Psoas muscle (tissue), 7 donors: ENCODE measurements at regions not wholly inside any gene's neighbourhood (a gene's known extent, or its start where the extent isn't known, plus 50 kb on each side); places are given as distances from the start of the nearest gene placed in this dataset.

Experiments
- ATAC-seq, 4 donors: fragments of 200-7000 bp; cut with Tn5 transposase; one replicate each; pipeline ENCODE4 v1.9.1; 2020; ENCODE audit warnings: moderate library complexity in 3 of 4, mild to moderate bottlenecking in 2 of 4
- DNase-seq, 2 donors: peaks; one replicate each; pipeline ENCODE4 v3.0.0-alpha.2; 2020
- H3K27ac ChIP-seq: fragments of 200-600 bp; one replicate; pipeline ENCODE4 v1.8.0; 2022
- H3K27me3 ChIP-seq, 3 donors: fragments of 200-600 bp in 1 of 3; one replicate each; pipeline versions ENCODE4 v1.6.1 to v1.8.0; 2013 to 2022; ENCODE audit warnings: low read length in 2 of 3, mild to moderate bottlenecking in 2 of 3, moderate library complexity in 1 of 3; ENCODE audit not compliant: insufficient read depth in 3 of 3
- H3K36me3 ChIP-seq, 2 donors: fragments of 200-600 bp in 1 of 2; one replicate each; pipeline versions ENCODE4 v1.6.1 to v1.8.0; 2013 to 2022; ENCODE audit warnings: low read depth in 1 of 2, mild to moderate bottlenecking in 1 of 2, moderate library complexity in 1 of 2; ENCODE audit not compliant: insufficient read depth in 1 of 2
- H3K4me1 ChIP-seq: fragments of 200-600 bp; one replicate; pipeline ENCODE4 v1.8.0; 2022
- H3K4me3 ChIP-seq: fragments of 200-600 bp; one replicate; pipeline ENCODE4 v1.8.0; 2022; ENCODE audit warnings: mild to moderate bottlenecking
- H3K9me3 ChIP-seq: fragments of 200-600 bp; one replicate; pipeline ENCODE4 v1.8.0; 2022
- CTCF ChIP-seq: fragments of 200-600 bp; IDR thresholded peaks from one replicate; pipeline ENCODE4 v1.8.0; 2022; ENCODE audit warnings: antibody characterized with exemption
- WGBS, 3 donors: extraction: QIAGEN DNeasy Blood & Tissue Kit; methylation state at CpG; one replicate each; pipeline versions ENCODE4 v1.1.6 to v1.1.7; 2013; 5-methylcytosine and 5-hydroxymethylcytosine counted together
- intact Hi-C, 2 donors: fragments of 100-400 bp; cut with DNase I; formaldehyde crosslinking; loops; one replicate each; pipeline versions ENCODE4 v1.11.0 to v1.14.2; 2022
- donor health status: healthy with polysubstance abuse.
- donor health status: DM: no; HTN: no; CAD: no; lungs with moderate emphysema.
- donor health status: Bipolar disorder and iron deficiency.
- donor health status: healthy.
- donor health status: DM: yes; HTN: yes; CAD: no.
- donor health status: DM: no; HTN: no; CAD: no.
- donor health status: DM: yes; HTN: yes; CAD: no.

GRCh38 chr10:47053081-47053798 lies 142.0 kb downstream of the PTPN20 start:
- Histone ChIP-seq H3K27me3 (no peaks in the 10 kb centered on the region), H3K9me3 (no peaks in the 10 kb centered on the region), H3K4me1 (peaks cover under 1% of the 10 kb centered on the region), H3K4me3 (no peak overlapping the region), H3K36me3 (no peaks in the 10 kb centered on the region), H3K27ac (no peak overlapping the region)
- 50 to 63% (median 61%) methylated on average over 7 of the region's 7 CpGs for WGBS, 3 donors
- intact Hi-C loops: no loop called here
- no peak for TF ChIP-seq CTCF
- no peak for DNase-seq
- ATAC-seq: peak in 2 of 4 donors; percentile 34 to 55

- Histone ChIP-seq H3K4me3 (no peak overlapping the region), H3K4me1 (peaks cover 5% of the 10 kb centered on the region), H3K9me3 (no peaks in the 10 kb centered on the region), H3K27me3 (no peaks in the 10 kb centered on the region), H3K27ac (no peak overlapping the region), H3K36me3 (no peaks in the 10 kb centered on the region)
- intact Hi-C loops: no loop called here
- TF ChIP-seq CTCF: no peak
- no peak for DNase-seq
- no peak for ATAC-seq
- 75 to 84% (median 79%) methylated on average over 2 of the region's 2 CpGs for WGBS, 3 donors
Measured at GRCh38 chr10:47054974-47055373, 143.7 kb downstream of the PTPN20 start.

- intact Hi-C loops: no loop called here
- Histone ChIP-seq H3K4me1 (peaks cover 5% of the 10 kb centered on the region), H3K27ac (no peak overlapping the region), H3K27me3 (no peaks in the 10 kb centered on the region), H3K36me3 (no peaks in the 10 kb centered on the region), H3K9me3 (no peaks in the 10 kb centered on the region), H3K4me3 (no peak overlapping the region)
- WGBS, 3 donors: 77 to 78% (median 77%) methylated on average over 10 of the region's 10 CpGs
- DNase-seq (no peak), ATAC-seq (no peak)
- TF ChIP-seq CTCF: no peak
Measured at GRCh38 chr10:47055386-47056246, 144.4 kb downstream of the PTPN20 start.

- ATAC-seq: no peak
- 89 to 100% (median 96%) methylated on average over 1 of the region's 1 CpG for WGBS, 3 donors
Measured at GRCh38 chr10:47056247-47056510, 145.0 kb downstream of the PTPN20 start.

More at GRCh38 chr10:47056247-47056510, 145.0 kb downstream of the PTPN20 start:
- TF ChIP-seq CTCF: no peak
- intact Hi-C loops: no loop called here
- H3K4me1 ChIP-seq: peaks cover 5% of the 10 kb centered on the region
- no peaks in the 10 kb centered on the region for H3K36me3 ChIP-seq
- no peak for DNase-seq
- H3K27ac ChIP-seq: no peak overlapping the region
- no peak overlapping the region for H3K4me3 ChIP-seq
- no peaks in the 10 kb centered on the region for H3K9me3 ChIP-seq
- no peaks in the 10 kb centered on the region for H3K27me3 ChIP-seq
